ENCODE measurements at regions not wholly inside any gene's neighbourhood (a gene's known extent, or its start where the extent isn't known, plus 50 kb on each side); places are given as distances from the start of the nearest gene placed in this dataset.

DNA sequence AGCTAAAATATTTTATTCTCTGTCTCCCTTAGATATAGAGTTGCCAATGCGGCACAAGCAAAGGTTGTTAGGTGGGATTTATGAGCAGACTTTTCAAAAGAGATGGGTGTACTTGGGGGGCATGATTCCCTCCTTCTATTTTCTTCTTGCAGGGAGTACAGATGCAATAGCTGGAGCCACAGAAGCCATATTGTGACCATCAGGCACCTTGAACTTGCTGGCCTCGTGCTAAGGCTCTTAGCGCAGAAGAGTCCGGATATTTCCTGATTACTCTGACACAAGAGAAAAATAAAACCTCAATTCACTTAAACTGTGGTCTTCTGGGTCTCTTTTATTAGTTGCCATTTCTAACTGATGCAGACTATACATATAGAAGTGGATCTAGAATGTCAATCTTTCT is 547.4 kb downstream of the MIAT start:
- Histone ChIP-seq H3K9me3 (ENCODE audit: control insufficient read depth in 2 of 2, low read length in 2 of 2) (peaks cover 0 to 4% of the 10 kb centered on the region in 2 donors), H3K4me1 (ENCODE audit: control insufficient read depth, insufficient read depth, low read length) (peaks cover 20% of the 10 kb centered on the region), H3K4me3 (ENCODE audit: low read length in 2 of 2) (no peak overlapping the region), H3K36me3 (ENCODE audit: control insufficient read depth in 2 of 2, insufficient read depth in 2 of 2, low read length in 2 of 2) (no peaks in the 10 kb centered on the region), H3K27me3 (ENCODE audit: control insufficient read depth in 1 of 2, insufficient read depth in 2 of 2, low read length in 2 of 2) (no peaks in the 10 kb centered on the region), H3K9ac (ENCODE audit: low read length in 2 of 2) (no peak overlapping the region), H3K27ac (ENCODE audit: low read length) (no peak overlapping the region)

DNA sequence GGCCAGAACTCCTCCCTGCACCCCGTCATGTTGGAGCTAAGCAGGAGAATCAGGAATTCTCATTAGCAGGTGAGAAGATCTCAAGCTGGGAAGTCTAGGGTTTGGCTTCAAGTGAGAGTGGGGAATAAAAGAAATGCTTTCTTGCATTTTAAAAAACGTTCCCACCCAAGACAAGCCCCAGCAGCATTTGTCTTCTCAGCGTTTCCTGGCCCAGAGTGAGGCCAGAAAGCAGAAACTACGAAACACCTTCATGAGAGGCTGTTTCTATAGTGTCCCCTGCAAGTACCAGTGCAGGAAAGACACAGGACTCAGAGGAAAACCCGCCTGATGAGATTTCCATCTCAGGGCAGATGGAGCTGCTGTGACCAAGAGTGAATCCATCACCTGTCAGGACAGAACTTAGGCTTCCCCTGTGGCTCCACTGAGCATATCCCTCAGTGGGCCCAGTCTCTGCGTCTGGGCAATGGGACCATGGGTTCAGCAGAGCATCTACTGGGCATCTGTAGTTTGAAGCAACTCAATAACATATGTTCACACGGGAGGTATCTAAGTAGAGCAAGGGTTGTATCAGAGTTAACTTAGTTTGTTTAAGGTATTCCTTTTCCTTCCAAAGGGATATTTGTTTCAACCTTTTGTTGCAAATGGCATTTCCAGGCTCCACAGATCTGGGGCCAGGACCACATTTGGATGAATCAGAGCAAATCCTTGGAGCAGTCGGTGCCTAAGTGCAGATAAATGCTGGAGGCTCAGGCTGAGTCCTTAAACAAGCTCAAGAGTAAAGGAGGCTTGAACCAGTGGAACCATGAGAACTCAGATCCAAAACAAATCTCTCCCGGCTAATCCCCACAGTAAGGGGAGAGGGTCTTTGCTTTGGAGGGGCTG is 548.3 kb downstream of the MIAT start:
- Histone ChIP-seq H3K9ac (ENCODE audit: low read length in 2 of 2) (no peak overlapping the region), H3K27me3 (ENCODE audit: control insufficient read depth in 1 of 2, insufficient read depth in 2 of 2, low read length in 2 of 2) (no peaks in the 10 kb centered on the region), H3K27ac (ENCODE audit: low read length) (peak overlapping the region; percentile 31)

DNA sequence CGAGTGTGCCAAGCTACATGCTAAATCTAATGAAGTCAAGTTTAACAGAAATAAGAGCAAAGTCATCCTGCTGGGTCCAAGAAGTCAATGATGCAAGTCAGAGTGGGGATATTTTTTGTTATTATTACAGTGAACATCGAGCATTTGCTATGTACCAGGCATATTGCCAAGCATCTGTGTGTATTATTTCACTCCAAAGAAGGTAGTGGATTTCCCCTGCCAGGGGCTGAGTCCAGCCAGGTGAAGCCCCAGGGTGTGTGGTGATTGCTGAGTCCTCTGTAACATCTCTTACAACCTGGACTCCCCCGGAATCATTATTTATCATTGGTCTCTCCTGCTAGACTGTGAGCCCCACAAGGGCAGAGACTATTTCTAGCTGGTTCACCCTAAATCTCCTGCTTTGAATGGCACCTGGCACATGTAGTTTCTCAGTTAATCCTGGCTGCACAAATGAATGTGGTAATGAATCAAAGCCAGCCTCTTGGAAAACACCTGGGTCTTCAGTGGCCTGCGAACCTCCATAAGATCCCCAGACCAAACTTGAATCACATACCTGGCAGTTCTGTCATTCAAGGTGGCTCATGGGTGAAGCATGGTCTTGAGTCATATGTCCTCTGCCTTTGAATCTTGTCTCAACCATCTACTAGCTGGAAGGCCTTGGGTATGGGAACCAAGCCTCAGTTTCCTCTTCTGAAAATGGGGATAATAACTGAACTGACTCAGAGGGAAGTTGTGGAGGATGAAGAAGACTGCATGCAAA is 549.2 kb downstream of the MIAT start:
- Histone ChIP-seq H3K27me3 (ENCODE audit: control insufficient read depth in 1 of 2, insufficient read depth in 2 of 2, low read length in 2 of 2) (no peaks in the 10 kb centered on the region), H3K27ac (ENCODE audit: low read length) (no peak overlapping the region), H3K9ac (ENCODE audit: low read length in 2 of 2) (no peak overlapping the region), H3K4me1 (ENCODE audit: control insufficient read depth, insufficient read depth, low read length) (peaks cover 20% of the 10 kb centered on the region), H3K4me3 (ENCODE audit: low read length in 2 of 2) (no peak overlapping the region), H3K36me3 (ENCODE audit: control insufficient read depth in 2 of 2, insufficient read depth in 2 of 2, low read length in 2 of 2) (no peaks in the 10 kb centered on the region), H3K9me3 (ENCODE audit: control insufficient read depth in 2 of 2, low read length in 2 of 2) (peaks cover 0 to 8% of the 10 kb centered on the region in 2 donors)

More for the DNA sequence above, 548.3 kb downstream of the MIAT start:
- Histone ChIP-seq H3K4me3 (ENCODE audit: low read length in 2 of 2) (no peak overlapping the region), H3K4me1 (ENCODE audit: control insufficient read depth, insufficient read depth, low read length) (peaks cover 20% of the 10 kb centered on the region), H3K9me3 (ENCODE audit: control insufficient read depth in 2 of 2, low read length in 2 of 2) (peaks cover 0 to 4% of the 10 kb centered on the region in 2 donors), H3K36me3 (ENCODE audit: control insufficient read depth in 2 of 2, insufficient read depth in 2 of 2, low read length in 2 of 2) (no peaks in the 10 kb centered on the region)

DNA sequence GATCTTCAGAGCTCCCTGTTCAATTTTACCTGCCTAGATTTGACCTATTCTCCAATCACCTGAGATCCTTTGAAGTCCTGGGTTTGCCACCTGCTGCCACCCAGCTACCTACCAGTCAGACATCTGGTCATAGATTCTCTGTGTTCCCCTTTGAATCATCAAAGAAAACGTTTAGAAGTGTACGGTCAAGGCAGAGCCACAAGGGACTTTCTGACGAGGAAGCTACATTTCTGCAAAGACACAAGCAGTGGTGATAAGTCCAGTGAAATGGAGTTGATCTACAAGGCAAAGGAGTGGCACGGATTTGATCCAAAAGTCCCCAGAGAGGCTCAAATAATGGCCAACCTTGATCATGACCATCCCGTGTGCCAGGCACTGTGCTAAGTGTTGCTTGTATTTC is 549.9 kb downstream of the MIAT start:
- Histone ChIP-seq H3K27me3 (ENCODE audit: control insufficient read depth in 1 of 2, insufficient read depth in 2 of 2, low read length in 2 of 2) (no peaks in the 10 kb centered on the region), H3K9ac (ENCODE audit: low read length in 2 of 2) (no peak overlapping the region), H3K4me1 (ENCODE audit: control insufficient read depth, insufficient read depth, low read length) (peaks cover 25% of the 10 kb centered on the region), H3K36me3 (ENCODE audit: control insufficient read depth in 2 of 2, insufficient read depth in 2 of 2, low read length in 2 of 2) (no peaks in the 10 kb centered on the region), H3K27ac (ENCODE audit: low read length) (no peak overlapping the region), H3K9me3 (ENCODE audit: control insufficient read depth in 2 of 2, low read length in 2 of 2) (peaks cover 0 to 13% of the 10 kb centered on the region in 2 donors), H3K4me3 (ENCODE audit: low read length in 2 of 2) (no peak overlapping the region)

DNA sequence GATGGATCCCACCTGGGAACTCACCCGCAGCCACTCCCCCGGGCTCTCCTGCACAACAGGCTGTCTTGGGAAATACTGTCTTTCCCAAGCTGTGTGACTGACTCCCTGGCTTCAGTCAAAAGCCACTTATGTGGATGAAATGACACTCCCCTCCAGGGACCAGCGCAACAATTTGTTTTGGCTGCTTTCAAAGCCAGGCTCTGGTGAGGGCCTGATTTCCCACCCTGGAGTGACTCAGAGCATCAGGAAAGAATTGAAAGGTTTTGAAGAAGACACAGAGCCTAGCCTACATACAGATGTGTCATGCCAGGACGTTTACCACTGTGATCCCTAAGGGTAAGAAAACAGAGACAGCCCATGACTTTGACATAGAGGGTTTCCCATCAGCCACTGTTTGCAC is 550.5 kb downstream of the MIAT start:
- H3K27me3 ChIP-seq (ENCODE audit: control insufficient read depth in 1 of 2, insufficient read depth in 2 of 2, low read length in 2 of 2): no peaks in the 10 kb centered on the region
- H3K27ac ChIP-seq (ENCODE audit: low read length): no peak overlapping the region
- H3K4me3 ChIP-seq (ENCODE audit: low read length in 2 of 2): no peak overlapping the region

DNA sequence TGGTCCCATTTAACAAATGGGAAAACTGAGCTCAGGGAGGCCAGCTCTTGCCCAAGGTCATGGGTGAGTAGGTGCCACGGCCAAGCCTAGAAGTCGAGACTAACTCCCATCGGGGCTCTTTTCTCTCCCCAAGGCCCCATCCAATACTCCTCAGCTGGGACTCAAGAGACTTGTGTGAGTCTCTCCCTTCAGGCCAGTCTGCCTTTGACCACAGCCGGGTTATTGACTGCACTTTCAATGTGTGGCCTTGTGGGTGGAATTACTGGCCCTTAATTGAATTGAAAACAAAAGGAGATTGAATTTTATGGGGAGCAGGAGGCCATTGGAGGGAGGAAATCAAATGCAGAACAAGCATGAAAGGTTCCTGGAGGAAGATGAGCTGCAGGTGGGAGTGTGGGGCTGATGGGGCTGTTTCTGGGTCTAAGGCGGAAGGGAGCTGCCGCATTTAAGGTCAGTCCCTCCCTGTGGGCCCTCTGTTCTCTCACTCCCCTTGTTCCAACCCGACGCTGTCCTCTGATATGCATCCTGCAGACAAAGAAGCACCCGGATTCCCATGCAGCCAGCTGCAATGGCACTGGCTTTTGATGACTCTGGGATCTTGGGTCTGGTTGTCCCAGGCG is 552.8 kb downstream of the MIAT start:
- Histone ChIP-seq H3K9ac (ENCODE audit: low read length in 2 of 2) (no peak overlapping the region), H3K9me3 (ENCODE audit: control insufficient read depth in 2 of 2, low read length in 2 of 2) (peaks cover 0 to 9% of the 10 kb centered on the region in 2 donors), H3K4me1 (ENCODE audit: control insufficient read depth, insufficient read depth, low read length) (peaks cover 33% of the 10 kb centered on the region), H3K27ac (ENCODE audit: low read length) (no peak overlapping the region), H3K4me3 (ENCODE audit: low read length in 2 of 2) (no peak overlapping the region), H3K36me3 (ENCODE audit: control insufficient read depth in 2 of 2, insufficient read depth in 2 of 2, low read length in 2 of 2) (no peaks in the 10 kb centered on the region), H3K27me3 (ENCODE audit: control insufficient read depth in 1 of 2, insufficient read depth in 2 of 2, low read length in 2 of 2) (no peaks in the 10 kb centered on the region)

More for the DNA sequence above, 550.5 kb downstream of the MIAT start:
- Histone ChIP-seq H3K9ac (ENCODE audit: low read length in 2 of 2) (no peak overlapping the region), H3K36me3 (ENCODE audit: control insufficient read depth in 2 of 2, insufficient read depth in 2 of 2, low read length in 2 of 2) (no peaks in the 10 kb centered on the region), H3K4me1 (ENCODE audit: control insufficient read depth, insufficient read depth, low read length) (peaks cover 30% of the 10 kb centered on the region), H3K9me3 (ENCODE audit: control insufficient read depth in 2 of 2, low read length in 2 of 2) (peaks cover 0 to 14% of the 10 kb centered on the region in 2 donors)

DNA sequence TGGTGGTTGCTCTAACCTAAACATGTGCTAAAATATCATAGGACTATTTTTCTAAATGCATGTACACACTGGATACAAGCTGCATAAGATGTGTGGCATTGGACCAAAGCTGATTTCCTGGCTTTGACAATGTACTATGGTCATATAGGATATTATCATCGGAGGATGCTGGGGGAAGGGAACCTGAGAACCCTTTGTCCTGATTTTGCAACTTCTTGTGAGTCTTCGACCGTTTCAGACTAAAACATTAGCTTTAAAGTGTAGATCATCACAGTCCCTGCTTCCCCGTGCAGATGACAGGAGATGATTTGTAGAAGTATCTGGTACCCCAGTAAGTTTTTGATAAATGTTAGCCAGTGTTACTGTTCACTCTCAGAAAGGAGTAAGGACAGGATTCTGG is 554.7 kb downstream of the MIAT start:
- Histone ChIP-seq H3K4me1 (ENCODE audit: control insufficient read depth, insufficient read depth, low read length) (peaks cover 19% of the 10 kb centered on the region), H3K36me3 (ENCODE audit: control insufficient read depth in 2 of 2, insufficient read depth in 2 of 2, low read length in 2 of 2) (no peaks in the 10 kb centered on the region), H3K9ac (ENCODE audit: low read length in 2 of 2) (peak overlapping the region; percentile 21 to 36), H3K9me3 (ENCODE audit: control insufficient read depth in 2 of 2, low read length in 2 of 2) (peaks cover 0 to 9% of the 10 kb centered on the region in 2 donors), H3K4me3 (ENCODE audit: low read length in 2 of 2) (peak overlapping the region; percentile 5 to 8), H3K27me3 (ENCODE audit: control insufficient read depth in 1 of 2, insufficient read depth in 2 of 2, low read length in 2 of 2) (no peaks in the 10 kb centered on the region), H3K27ac (ENCODE audit: low read length) (peak overlapping the region; percentile 75)

DNA sequence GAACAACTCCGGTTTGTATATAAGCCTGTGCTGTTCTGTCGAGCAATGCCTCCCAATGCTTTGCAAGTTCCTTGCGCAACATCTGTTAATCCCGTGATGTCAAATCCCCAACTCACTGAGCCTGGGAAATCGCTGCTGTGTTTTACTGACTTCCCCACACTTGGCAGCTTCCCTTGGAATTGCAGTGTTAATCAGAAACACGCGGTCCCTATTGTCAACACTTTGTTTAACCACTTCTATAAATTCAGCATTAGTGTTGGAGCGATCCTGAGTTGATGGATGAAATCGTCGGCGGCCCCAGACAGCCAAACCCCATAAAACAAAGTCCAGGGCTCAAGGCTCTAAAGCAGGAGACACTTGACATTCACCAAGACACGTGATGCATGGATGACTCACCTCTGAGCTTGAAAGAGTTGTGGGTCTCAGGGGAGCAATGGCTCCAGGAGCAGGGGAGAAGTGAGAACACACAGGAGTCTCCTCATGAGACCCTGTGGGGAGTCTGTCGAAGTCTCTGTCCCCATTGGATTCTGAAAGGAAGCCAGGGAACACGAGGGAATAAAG is 555.3 kb downstream of the MIAT start:
- Histone ChIP-seq H3K36me3 (ENCODE audit: control insufficient read depth in 2 of 2, insufficient read depth in 2 of 2, low read length in 2 of 2) (no peaks in the 10 kb centered on the region), H3K9ac (ENCODE audit: low read length in 2 of 2) (no peak overlapping the region), H3K27ac (ENCODE audit: low read length) (peak overlapping the region; percentile 75), H3K9me3 (ENCODE audit: control insufficient read depth in 2 of 2, low read length in 2 of 2) (peaks cover 0 to 9% of the 10 kb centered on the region in 2 donors), H3K4me3 (ENCODE audit: low read length in 2 of 2) (no peak overlapping the region), H3K4me1 (ENCODE audit: control insufficient read depth, insufficient read depth, low read length) (peaks cover 19% of the 10 kb centered on the region), H3K27me3 (ENCODE audit: control insufficient read depth in 1 of 2, insufficient read depth in 2 of 2, low read length in 2 of 2) (no peaks in the 10 kb centered on the region)

DNA sequence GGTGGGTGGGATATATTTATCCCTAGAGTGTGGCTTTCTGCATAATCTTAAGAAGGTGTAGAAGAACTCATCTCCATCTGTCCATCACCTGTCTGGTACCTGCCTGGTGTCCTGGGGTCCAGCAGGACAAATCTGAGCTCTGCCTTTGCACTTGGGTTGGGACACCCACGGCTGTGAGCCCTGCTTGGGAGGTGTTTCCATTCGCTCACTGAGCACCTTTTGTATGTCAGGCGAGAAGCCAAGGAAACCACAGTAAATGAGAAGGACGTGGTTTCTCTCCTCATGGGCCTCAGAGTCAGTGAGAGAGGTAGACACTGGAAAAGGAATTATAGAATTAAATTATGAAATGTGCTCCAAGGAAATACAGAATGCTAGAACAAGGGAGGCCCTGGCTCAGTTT is 555.9 kb downstream of the MIAT start:
- Histone ChIP-seq H3K36me3 (ENCODE audit: control insufficient read depth in 2 of 2, insufficient read depth in 2 of 2, low read length in 2 of 2) (no peaks in the 10 kb centered on the region), H3K9me3 (ENCODE audit: control insufficient read depth in 2 of 2, low read length in 2 of 2) (peaks cover 0 to 9% of the 10 kb centered on the region in 2 donors), H3K9ac (ENCODE audit: low read length in 2 of 2) (no peak overlapping the region), H3K27me3 (ENCODE audit: control insufficient read depth in 1 of 2, insufficient read depth in 2 of 2, low read length in 2 of 2) (no peaks in the 10 kb centered on the region), H3K4me3 (ENCODE audit: low read length in 2 of 2) (no peak overlapping the region), H3K4me1 (ENCODE audit: control insufficient read depth, insufficient read depth, low read length) (peaks cover 22% of the 10 kb centered on the region), H3K27ac (ENCODE audit: low read length) (peak overlapping the region; percentile 75)

DNA sequence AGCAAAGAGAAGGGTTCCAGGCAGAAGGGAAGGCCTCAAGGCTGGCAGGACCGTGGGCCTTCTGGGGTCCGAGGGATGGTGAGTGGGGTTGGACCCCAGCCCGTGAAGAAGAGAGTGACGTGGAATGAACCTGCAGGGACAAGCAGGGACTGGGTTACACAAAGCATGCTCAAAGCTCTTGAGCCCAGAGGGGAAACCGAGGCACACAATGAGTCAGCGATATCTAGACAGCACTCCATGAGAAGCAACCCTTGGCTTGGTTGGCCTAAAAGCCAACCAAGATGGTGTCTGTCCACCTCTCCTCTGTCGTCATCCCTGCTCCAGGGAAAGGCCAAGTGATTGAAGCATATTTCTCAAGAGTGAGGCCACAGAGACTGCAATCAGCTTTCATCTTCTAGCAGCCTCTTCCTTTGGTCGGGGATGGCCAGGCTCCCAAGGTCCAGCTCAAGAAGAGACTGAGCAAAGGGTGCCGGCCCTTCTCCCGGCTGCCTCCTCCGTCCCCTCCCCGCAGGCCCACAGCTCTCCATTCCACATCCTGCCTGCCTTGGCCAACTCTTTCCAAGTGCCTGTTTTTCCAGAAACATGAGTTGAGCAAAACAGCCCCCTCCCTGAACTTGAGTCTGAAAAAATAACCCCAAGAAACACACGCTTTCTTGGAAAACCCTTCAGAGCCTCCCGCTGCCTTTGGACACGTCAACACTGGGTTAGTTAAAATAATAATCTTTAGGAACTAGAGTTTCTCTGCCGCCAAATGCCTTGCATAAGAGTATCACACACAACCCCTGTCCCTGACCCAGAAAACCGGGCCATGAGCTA is 556.6 kb downstream of the MIAT start:
- H3K4me3 ChIP-seq (ENCODE audit: low read length in 2 of 2): no peak overlapping the region
- no peak overlapping the region for H3K9ac ChIP-seq (ENCODE audit: low read length in 2 of 2)
- peaks cover 26% of the 10 kb centered on the region for H3K4me1 ChIP-seq (ENCODE audit: control insufficient read depth, insufficient read depth, low read length)
- no peaks in the 10 kb centered on the region for H3K36me3 ChIP-seq (ENCODE audit: control insufficient read depth in 2 of 2, insufficient read depth in 2 of 2, low read length in 2 of 2)
- H3K27me3 ChIP-seq (ENCODE audit: control insufficient read depth in 1 of 2, insufficient read depth in 2 of 2, low read length in 2 of 2): no peaks in the 10 kb centered on the region
- peak overlapping the region; percentile 75 for H3K27ac ChIP-seq (ENCODE audit: low read length)
- H3K9me3 ChIP-seq (ENCODE audit: control insufficient read depth in 2 of 2, low read length in 2 of 2): peaks cover 0 to 9% of the 10 kb centered on the region in 2 donors

Data from stomach smooth muscle (tissue), 2 donors.